ENCODE measurements at regions not wholly inside any gene's neighbourhood (a gene's known extent, or its start where the extent isn't known, plus 50 kb on each side); places are given as distances from the start of the nearest gene placed in this dataset.

DNA sequence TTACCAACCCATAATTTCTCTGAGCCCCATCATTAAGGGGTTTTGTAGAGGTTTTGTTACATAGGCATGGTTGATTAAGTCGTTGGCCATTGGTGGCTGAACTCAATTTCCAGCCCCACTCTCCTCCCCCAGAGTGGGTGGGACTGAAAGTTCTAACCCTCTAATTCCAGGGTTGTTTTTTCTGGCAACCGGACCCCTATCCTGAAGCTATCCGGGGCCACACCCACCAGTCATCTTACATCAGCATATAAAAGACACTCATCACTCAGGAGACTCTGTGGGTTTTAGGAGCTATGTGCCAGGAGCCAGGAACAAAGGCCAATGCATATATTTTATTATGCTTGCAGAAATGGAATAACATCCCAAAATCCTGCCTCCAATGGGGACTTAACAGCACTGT is 186.0 kb downstream of the NXNL2 start:
- no peaks in the 10 kb centered on the region for H3K9me3 ChIP-seq (replicated peaks; ENCODE audit: insufficient read depth, low read length)
- no peak overlapping the region for H3K4me3 ChIP-seq (ENCODE audit: low read length)
- no peak for DNase-seq
- TF ChIP-seq EZH2 (optimal IDR thresholded peaks at IDR 0.05; ENCODE audit: low read depth, low read length) (no peak), EZH2phosphoT487 (IDR thresholded peaks at IDR 0.05; ENCODE audit: low read length) (no peak)
- TF ChIP-seq, protein P1, sequence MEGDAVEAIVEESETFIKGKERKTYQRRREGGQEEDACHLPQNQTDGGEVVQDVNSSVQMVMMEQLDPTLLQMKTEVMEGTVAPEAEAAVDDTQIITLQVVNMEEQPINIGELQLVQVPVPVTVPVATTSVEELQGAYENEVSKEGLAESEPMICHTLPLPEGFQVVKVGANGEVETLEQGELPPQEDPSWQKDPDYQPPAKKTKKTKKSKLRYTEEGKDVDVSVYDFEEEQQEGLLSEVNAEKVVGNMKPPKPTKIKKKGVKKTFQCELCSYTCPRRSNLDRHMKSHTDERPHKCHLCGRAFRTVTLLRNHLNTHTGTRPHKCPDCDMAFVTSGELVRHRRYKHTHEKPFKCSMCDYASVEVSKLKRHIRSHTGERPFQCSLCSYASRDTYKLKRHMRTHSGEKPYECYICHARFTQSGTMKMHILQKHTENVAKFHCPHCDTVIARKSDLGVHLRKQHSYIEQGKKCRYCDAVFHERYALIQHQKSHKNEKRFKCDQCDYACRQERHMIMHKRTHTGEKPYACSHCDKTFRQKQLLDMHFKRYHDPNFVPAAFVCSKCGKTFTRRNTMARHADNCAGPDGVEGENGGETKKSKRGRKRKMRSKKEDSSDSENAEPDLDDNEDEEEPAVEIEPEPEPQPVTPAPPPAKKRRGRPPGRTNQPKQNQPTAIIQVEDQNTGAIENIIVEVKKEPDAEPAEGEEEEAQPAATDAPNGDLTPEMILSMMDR (IDR thresholded peaks at IDR 0.05; ENCODE audit: low read length) = no peak
- no peaks in the 10 kb centered on the region for H3K4me1 ChIP-seq (ENCODE audit: low read length)
- H3K27me3 ChIP-seq (replicated peaks; ENCODE audit: insufficient read depth, low read length) = no peaks in the 10 kb centered on the region
- no peaks in the 10 kb centered on the region for H3K79me2 ChIP-seq (ENCODE audit: low read length)
- H3K27ac ChIP-seq (ENCODE audit: low read length) = no peak overlapping the region
- H4K20me1 ChIP-seq (ENCODE audit: insufficient read depth, low read length) = no peaks in the 10 kb centered on the region
- H3K9me2 ChIP-seq (replicated peaks; ENCODE audit: insufficient read depth, low read length) = no peaks in the 10 kb centered on the region
- H3F3A ChIP-seq (ENCODE audit: insufficient read depth, low read length) = no peaks in the 10 kb centered on the region
- H3K4me2 ChIP-seq (ENCODE audit: low read depth, low read length) = no peak overlapping the region
- H2AFZ ChIP-seq (ENCODE audit: low read length) = no peak overlapping the region
- H3K36me3 ChIP-seq (replicated peaks; ENCODE audit: insufficient read depth, low read length) = no peaks in the 10 kb centered on the region
- no peak overlapping the region for H3K9ac ChIP-seq (ENCODE audit: low read length)

- Histone ChIP-seq H3K4me1 (ENCODE audit: low read length) (no peaks in the 10 kb centered on the region), H3K27ac (ENCODE audit: low read length) (no peak overlapping the region), H3K36me3 (replicated peaks; ENCODE audit: insufficient read depth, low read length) (no peaks in the 10 kb centered on the region), H3K9me3 (replicated peaks; ENCODE audit: insufficient read depth, low read length) (no peaks in the 10 kb centered on the region), H3K4me2 (ENCODE audit: low read depth, low read length) (no peak overlapping the region), H3K79me2 (ENCODE audit: low read length) (no peaks in the 10 kb centered on the region), H3K9me2 (replicated peaks; ENCODE audit: insufficient read depth, low read length) (no peaks in the 10 kb centered on the region), H3K4me3 (ENCODE audit: low read length) (no peak overlapping the region), H2AFZ (ENCODE audit: low read length) (no peak overlapping the region), H3F3A (ENCODE audit: insufficient read depth, low read length) (no peaks in the 10 kb centered on the region), H3K27me3 (replicated peaks; ENCODE audit: insufficient read depth, low read length) (no peaks in the 10 kb centered on the region), H3K9ac (ENCODE audit: low read length) (no peak overlapping the region), H4K20me1 (ENCODE audit: insufficient read depth, low read length) (no peaks in the 10 kb centered on the region)
- no peak for DNase-seq
- TF ChIP-seq EZH2 (optimal IDR thresholded peaks at IDR 0.05; ENCODE audit: low read depth, low read length) (no peak), EZH2phosphoT487 (IDR thresholded peaks at IDR 0.05; ENCODE audit: low read length) (no peak)
- TF ChIP-seq, protein P1 (IDR thresholded peaks at IDR 0.05; ENCODE audit: low read length) = no peak
Observed at GRCh38 chr9:88721495-88722279, 186.7 kb downstream of the NXNL2 start.

DNA sequence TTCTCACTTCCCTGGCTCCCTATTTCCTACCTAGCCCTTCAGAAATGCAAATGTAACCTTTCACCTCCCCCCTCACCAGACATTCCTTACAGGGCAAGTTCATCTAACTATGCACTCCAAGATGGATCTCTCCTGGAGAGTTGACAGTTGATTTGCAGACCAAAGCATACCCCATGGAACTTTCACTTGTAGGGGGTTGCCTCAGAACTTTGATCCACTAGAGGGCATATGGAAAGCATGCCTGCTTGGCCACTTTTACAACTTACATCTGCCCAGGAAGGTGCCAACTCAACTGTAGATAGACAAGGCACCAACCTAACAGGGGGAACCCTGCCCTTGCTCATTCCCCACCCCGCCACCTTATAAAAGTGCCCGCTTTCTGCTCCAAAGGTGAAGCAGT is 187.8 kb downstream of the NXNL2 start:
- DNase-seq = peak; percentile 28
- Histone ChIP-seq H3K27ac (ENCODE audit: low read length) (no peak overlapping the region), H3K4me3 (ENCODE audit: low read length) (no peak overlapping the region), H3K27me3 (replicated peaks; ENCODE audit: insufficient read depth, low read length) (no peaks in the 10 kb centered on the region), H3K79me2 (ENCODE audit: low read length) (no peaks in the 10 kb centered on the region), H3K4me2 (ENCODE audit: low read depth, low read length) (no peak overlapping the region), H4K20me1 (ENCODE audit: insufficient read depth, low read length) (no peaks in the 10 kb centered on the region), H3K9ac (ENCODE audit: low read length) (no peak overlapping the region), H3F3A (ENCODE audit: insufficient read depth, low read length) (no peaks in the 10 kb centered on the region), H3K4me1 (ENCODE audit: low read length) (no peaks in the 10 kb centered on the region), H3K9me2 (replicated peaks; ENCODE audit: insufficient read depth, low read length) (no peaks in the 10 kb centered on the region), H3K36me3 (replicated peaks; ENCODE audit: insufficient read depth, low read length) (no peaks in the 10 kb centered on the region), H2AFZ (ENCODE audit: low read length) (no peak overlapping the region), H3K9me3 (replicated peaks; ENCODE audit: insufficient read depth, low read length) (no peaks in the 10 kb centered on the region)
- TF ChIP-seq EZH2phosphoT487 (IDR thresholded peaks at IDR 0.05; ENCODE audit: low read length) = no peak
- TF ChIP-seq EZH2 (optimal IDR thresholded peaks at IDR 0.05; ENCODE audit: low read depth, low read length) = no peak
- TF ChIP-seq, protein P1 (IDR thresholded peaks at IDR 0.05; ENCODE audit: low read length) = 0 out of 2 replicates have a peak, but pooled peaks have one; percentile 15
